Mucosa of descending colon (tissue), 3 donors: ENCODE measurements at regions not wholly inside any gene's neighbourhood (a gene's known extent, or its start where the extent isn't known, plus 50 kb on each side); places are given as distances from the start of the nearest gene placed in this dataset.

Experiments
- ATAC-seq: fragments of 200-7000 bp; cut with Tn5 transposase; one replicate; pipeline ENCODE4 v1.9.1; 2020; ENCODE audit warnings: mild to moderate bottlenecking, moderate library complexity
- DNase-seq, 3 donors: peaks; one replicate each; pipeline ENCODE4 v3.0.0-alpha.2; 2020
- H3K36me3 ChIP-seq: fragments of 200-600 bp; one replicate; pipeline ENCODE4 v1.8.0; 2021; ENCODE audit warnings: low read depth, mild to moderate bottlenecking
- H3K4me1 ChIP-seq: fragments of 200-600 bp; one replicate; pipeline ENCODE4 v1.8.0; 2021; ENCODE audit warnings: low read depth, mild to moderate bottlenecking
- H3K4me3 ChIP-seq: fragments of 200-600 bp; one replicate; pipeline ENCODE4 v1.8.0; 2021; ENCODE audit warnings: mild to moderate bottlenecking
- H3K9me3 ChIP-seq: fragments of 200-600 bp; one replicate; pipeline ENCODE4 v1.8.0; 2021; ENCODE audit warnings: mild to moderate bottlenecking
- CTCF ChIP-seq: fragments of 200-600 bp; IDR thresholded peaks from one replicate; pipeline ENCODE4 v1.8.0; 2022; ENCODE audit warnings: antibody characterized with exemption, mild to moderate bottlenecking
- intact Hi-C, 2 donors: fragments of 100-400 bp; cut with DNase I in 1 of 2; cut with micrococcal nuclease in 1 of 2; formaldehyde crosslinking; loops; one replicate each; pipeline versions ENCODE4 v1.11.0 to v1.11.1; 2022; cut with DNase I, micrococcal nuclease
- donor health status: DM: no; HTN: no; CAD: no; lungs with moderate emphysema.
- donor health status: DM: no; HTN: no; CAD: no.
- donor health status: DM: no; HTN: yes; CAD: no.

GRCh38 chr1:9453375-9453774 lies 85.9 kb upstream of the SLC25A33 start:
- H3K36me3 ChIP-seq, result no peaks in the 10 kb centered on the region
- no peaks in the 10 kb centered on the region for H3K9me3 ChIP-seq
- ATAC-seq, result no peak
- intact Hi-C loops, result loop anchor here (10.0 kb wide), 1 partner anchor 169 kb away; no protein-coding TSS in a partner anchor
- no peak for DNase-seq
- no peaks in the 10 kb centered on the region for H3K4me1 ChIP-seq
- TF ChIP-seq CTCF, result no peak
- no peak overlapping the region for H3K4me3 ChIP-seq

GRCh38 chr1:9453779-9454418 lies 85.4 kb upstream of the SLC25A33 start:
- no peaks in the 10 kb centered on the region for H3K4me1 ChIP-seq
- no peak for ATAC-seq
- H3K36me3 ChIP-seq, result no peaks in the 10 kb centered on the region
- intact Hi-C loops, result loop anchor here (10.0 kb wide), 1 partner anchor 169 kb away; no protein-coding TSS in a partner anchor
- no peaks in the 10 kb centered on the region for H3K9me3 ChIP-seq
- DNase-seq, result no peak
- H3K4me3 ChIP-seq, result no peak overlapping the region
- no peak for TF ChIP-seq CTCF

GRCh38 chr1:9454494-9455066 lies 84.7 kb upstream of the SLC25A33 start:
- no peaks in the 10 kb centered on the region for H3K9me3 ChIP-seq
- ATAC-seq, result no peak
- no peak overlapping the region for H3K4me3 ChIP-seq
- no peak for TF ChIP-seq CTCF
- intact Hi-C loops, result loop anchor here (10.0 kb wide), 1 partner anchor 170 kb away; no protein-coding TSS in a partner anchor
- DNase-seq, result no peak
- H3K36me3 ChIP-seq, result no peaks in the 10 kb centered on the region
- H3K4me1 ChIP-seq, result no peaks in the 10 kb centered on the region

- TF ChIP-seq CTCF, result peak; percentile 76
These were observed 83.6 kb upstream of the SLC25A33 start for GRCh38 chr1:9455487-9456234.

GRCh38 chr1:9456833-9457232 lies 82.4 kb upstream of the SLC25A33 start:
- Histone ChIP-seq H3K4me1 (no peaks in the 10 kb centered on the region), H3K9me3 (no peaks in the 10 kb centered on the region), H3K4me3 (no peak overlapping the region), H3K36me3 (no peaks in the 10 kb centered on the region)
- ATAC-seq (no peak), DNase-seq (no peak)
- intact Hi-C loops, result loop anchor here (10.0 kb wide), 1 partner anchor 172 kb away; no protein-coding TSS in a partner anchor
- TF ChIP-seq CTCF, result no peak

More at GRCh38 chr1:9455487-9456234, 83.6 kb upstream of the SLC25A33 start:
- H3K9me3 ChIP-seq, result no peaks in the 10 kb centered on the region
- intact Hi-C loops, result loop anchor here (10.0 kb wide), 1 partner anchor 171 kb away; no protein-coding TSS in a partner anchor
- no peaks in the 10 kb centered on the region for H3K36me3 ChIP-seq
- ATAC-seq (peak; percentile 77), DNase-seq (peak; percentile 69 to 87 (median 80))
- H3K4me3 ChIP-seq, result no peak overlapping the region
- H3K4me1 ChIP-seq, result no peaks in the 10 kb centered on the region
